DND-41 (cell line): ENCODE measurements at regions not wholly inside any gene's neighbourhood (a gene's known extent, or its start where the extent isn't known, plus 50 kb on each side); places are given as distances from the start of the nearest gene placed in this dataset.

Experiments used
- EZH2 ChIP-seq: IDR thresholded peaks from 3 replicates; pipeline ENCODE4 v1.6.1; 2012; ENCODE audit warnings: borderline replicate concordance, low read depth, mild to moderate bottlenecking, moderate library complexity, low read length, inconsistent platforms; ENCODE audit not compliant: severe bottlenecking
- TF ChIP-seq, protein P1 (sequence below): IDR thresholded peaks from 2 replicates; pipeline ENCODE4 v1.5.1; 2012; ENCODE audit warnings: borderline replicate concordance, low read length, moderate library complexity, mild to moderate bottlenecking; ENCODE audit not compliant: poor library complexity, severe bottlenecking; ENCODE audit errors: extremely low read depth

DNA sequence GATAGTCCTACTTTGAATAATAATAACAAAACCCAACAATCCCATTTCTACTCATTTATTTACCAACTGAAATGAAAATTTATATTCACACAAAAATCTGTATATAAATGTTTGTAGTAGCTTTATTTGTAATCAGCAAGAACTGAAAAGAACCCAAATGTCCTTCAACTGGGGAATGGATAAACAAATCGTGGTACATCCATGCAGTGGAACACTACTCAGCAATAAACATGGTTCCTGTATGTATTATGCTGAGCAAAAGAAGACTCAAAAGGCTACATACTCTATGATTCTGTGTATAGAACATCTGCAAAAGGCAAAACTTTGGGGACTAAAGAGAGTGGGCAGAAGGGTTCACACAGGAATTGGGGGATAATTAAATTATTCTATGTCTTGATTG is 136.1 kb upstream of the HAND1 start:
- TF ChIP-seq, protein P1, sequence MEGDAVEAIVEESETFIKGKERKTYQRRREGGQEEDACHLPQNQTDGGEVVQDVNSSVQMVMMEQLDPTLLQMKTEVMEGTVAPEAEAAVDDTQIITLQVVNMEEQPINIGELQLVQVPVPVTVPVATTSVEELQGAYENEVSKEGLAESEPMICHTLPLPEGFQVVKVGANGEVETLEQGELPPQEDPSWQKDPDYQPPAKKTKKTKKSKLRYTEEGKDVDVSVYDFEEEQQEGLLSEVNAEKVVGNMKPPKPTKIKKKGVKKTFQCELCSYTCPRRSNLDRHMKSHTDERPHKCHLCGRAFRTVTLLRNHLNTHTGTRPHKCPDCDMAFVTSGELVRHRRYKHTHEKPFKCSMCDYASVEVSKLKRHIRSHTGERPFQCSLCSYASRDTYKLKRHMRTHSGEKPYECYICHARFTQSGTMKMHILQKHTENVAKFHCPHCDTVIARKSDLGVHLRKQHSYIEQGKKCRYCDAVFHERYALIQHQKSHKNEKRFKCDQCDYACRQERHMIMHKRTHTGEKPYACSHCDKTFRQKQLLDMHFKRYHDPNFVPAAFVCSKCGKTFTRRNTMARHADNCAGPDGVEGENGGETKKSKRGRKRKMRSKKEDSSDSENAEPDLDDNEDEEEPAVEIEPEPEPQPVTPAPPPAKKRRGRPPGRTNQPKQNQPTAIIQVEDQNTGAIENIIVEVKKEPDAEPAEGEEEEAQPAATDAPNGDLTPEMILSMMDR = no peak
- no peak for TF ChIP-seq EZH2
